NT2/D1 (cell line): ENCODE measurements at regions not wholly inside any gene's neighbourhood (a gene's known extent, or its start where the extent isn't known, plus 50 kb on each side); places are given as distances from the start of the nearest gene placed in this dataset.

Experiments used
- SUZ12 ChIP-seq: IDR thresholded peaks from 2 replicates; pipeline ENCODE4 v1.6.1; 2011; ENCODE audit not compliant: insufficient read length, insufficient read depth; ENCODE audit errors: extremely low read depth
- YY1 ChIP-seq: IDR thresholded peaks from 2 replicates; pipeline ENCODE4 v1.6.1; 2011; ENCODE audit not compliant: insufficient read length, insufficient read depth
- ZNF274 ChIP-seq: IDR thresholded peaks from 2 replicates; pipeline ENCODE4 v1.6.1; 2011; ENCODE audit warnings: mild to moderate bottlenecking, low read depth, low read length

DNA sequence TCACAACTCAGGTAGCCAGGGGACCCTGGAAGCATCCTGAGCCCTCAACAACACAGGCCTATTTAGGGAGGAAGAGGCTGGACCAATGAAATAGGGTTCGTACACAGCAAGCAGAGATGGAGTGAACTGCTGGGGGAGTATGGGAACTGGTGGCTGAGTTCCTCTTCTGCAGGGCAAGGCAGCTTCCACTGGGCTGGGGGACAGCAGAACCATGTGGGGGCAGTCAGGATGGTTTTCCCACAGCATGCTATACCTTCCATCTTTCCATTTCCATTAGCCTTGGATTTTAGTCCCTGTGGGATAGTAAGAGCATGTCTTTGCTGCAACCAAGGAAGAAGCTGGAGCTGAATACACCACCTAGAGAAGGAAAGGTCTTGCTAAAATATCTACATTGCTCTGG is 370.6 kb downstream of the CCSER2 start:
- TF ChIP-seq ZNF274, result no peak
- no peak for TF ChIP-seq YY1
- TF ChIP-seq SUZ12, result no peak
